Fibroblast of villous mesenchyme (primary cell): ENCODE measurements at regions not wholly inside any gene's neighbourhood (a gene's known extent, or its start where the extent isn't known, plus 50 kb on each side); places are given as distances from the start of the nearest gene placed in this dataset.

ENCODE experiments used
- DNase-seq: peaks from one replicate; pipeline ENCODE4 v3.0.0-alpha.2; 2010; ENCODE audit warnings: low read depth
- H3K4me3 ChIP-seq: 2 replicates; pipeline ENCODE4 v1.5.1; 2011; ENCODE audit warnings: low read depth, mild to moderate bottlenecking, low read length
- TF ChIP-seq, protein P1 (sequence below): IDR thresholded peaks from 2 replicates; pipeline ENCODE4 v1.5.1; 2012; ENCODE audit warnings: low read depth, mild to moderate bottlenecking, low read length; ENCODE audit not compliant: insufficient read depth

- TF ChIP-seq, protein P1, sequence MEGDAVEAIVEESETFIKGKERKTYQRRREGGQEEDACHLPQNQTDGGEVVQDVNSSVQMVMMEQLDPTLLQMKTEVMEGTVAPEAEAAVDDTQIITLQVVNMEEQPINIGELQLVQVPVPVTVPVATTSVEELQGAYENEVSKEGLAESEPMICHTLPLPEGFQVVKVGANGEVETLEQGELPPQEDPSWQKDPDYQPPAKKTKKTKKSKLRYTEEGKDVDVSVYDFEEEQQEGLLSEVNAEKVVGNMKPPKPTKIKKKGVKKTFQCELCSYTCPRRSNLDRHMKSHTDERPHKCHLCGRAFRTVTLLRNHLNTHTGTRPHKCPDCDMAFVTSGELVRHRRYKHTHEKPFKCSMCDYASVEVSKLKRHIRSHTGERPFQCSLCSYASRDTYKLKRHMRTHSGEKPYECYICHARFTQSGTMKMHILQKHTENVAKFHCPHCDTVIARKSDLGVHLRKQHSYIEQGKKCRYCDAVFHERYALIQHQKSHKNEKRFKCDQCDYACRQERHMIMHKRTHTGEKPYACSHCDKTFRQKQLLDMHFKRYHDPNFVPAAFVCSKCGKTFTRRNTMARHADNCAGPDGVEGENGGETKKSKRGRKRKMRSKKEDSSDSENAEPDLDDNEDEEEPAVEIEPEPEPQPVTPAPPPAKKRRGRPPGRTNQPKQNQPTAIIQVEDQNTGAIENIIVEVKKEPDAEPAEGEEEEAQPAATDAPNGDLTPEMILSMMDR, result no peak
- no peak overlapping the region for H3K4me3 ChIP-seq
- no peak for DNase-seq
These were observed 245.6 kb upstream of the LRTM1 start for GRCh38 chr3:55173504-55173903.

- TF ChIP-seq, protein P1, result no peak
- no peak for DNase-seq
- H3K4me3 ChIP-seq, result no peak overlapping the region
These were observed 245.1 kb upstream of the LRTM1 start for GRCh38 chr3:55172913-55173312.

DNA sequence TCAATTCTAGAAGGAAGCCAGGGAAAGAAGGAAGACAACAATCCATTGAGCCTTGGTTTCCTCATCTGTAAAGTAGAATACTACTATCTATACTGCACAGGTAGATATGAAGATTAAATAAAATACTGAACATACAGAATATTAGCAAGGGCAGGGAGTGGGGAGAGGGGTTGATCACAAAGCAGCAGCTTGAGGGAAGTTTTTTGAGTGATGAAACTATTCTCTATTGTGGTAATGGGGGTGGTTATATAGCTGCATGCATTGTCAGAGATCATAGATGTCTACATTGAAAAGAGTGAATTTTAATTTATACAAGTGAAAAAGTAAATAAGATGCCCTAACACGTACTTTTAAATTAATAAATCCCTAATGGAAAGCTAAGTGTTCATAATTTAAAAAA, 242.6 kb upstream of the LRTM1 start:
- H3K4me3 ChIP-seq, result no peak overlapping the region
- TF ChIP-seq, protein P1, result no peak
- DNase-seq, result no peak

DNA sequence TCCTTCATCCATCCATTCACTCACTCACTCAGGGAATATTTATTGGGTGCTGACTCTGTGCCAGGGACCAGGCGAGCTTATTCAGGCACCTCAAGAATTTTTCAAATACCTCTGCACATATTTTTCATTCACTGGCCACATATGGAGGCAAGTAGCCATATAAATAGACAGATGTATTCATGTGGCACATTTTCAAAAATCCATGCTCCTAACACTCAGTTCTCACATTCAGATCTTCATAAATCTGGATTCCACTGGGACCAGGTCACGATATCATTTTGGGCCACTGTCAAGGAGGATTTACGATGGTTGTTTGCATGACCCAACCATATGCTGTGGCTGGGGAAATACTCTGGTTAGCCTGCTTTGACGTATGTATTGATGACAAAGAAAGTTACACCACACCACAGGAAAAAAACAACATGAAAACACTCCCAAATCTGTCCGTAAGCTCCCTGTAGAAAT, 241.8 kb upstream of the LRTM1 start:
- no peak overlapping the region for H3K4me3 ChIP-seq
- peak; percentile 100 for DNase-seq
- TF ChIP-seq, protein P1, result no peak

DNA sequence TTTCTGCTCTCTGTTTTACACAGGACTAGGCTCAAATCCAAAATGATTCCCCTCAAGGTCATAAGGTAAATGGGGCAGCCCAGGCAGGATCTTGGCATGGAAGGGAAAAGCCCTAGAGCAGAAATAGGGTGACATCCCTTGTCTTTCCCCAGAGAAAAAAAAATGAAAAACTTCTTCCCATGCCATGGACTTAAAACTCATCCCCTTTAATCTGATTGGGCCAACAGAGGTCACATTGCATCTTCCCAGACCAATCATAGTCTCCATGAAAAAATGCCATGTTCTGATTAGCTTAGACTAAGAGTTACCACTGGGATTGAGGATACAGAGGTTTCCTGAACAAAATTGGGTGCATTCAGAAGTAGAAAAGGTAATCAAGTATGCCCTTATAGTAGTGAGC, 241.3 kb upstream of the LRTM1 start:
- H3K4me3 ChIP-seq, result no peak overlapping the region
- DNase-seq, result no peak
- TF ChIP-seq, protein P1, result no peak

GRCh38 chr3:55167586-55168317, 239.9 kb upstream of the LRTM1 start:
- TF ChIP-seq, protein P1, result no peak
- peak; percentile 94 for DNase-seq
- no peak overlapping the region for H3K4me3 ChIP-seq
